Ovary (tissue), 3 donors: ENCODE measurements at regions not wholly inside any gene's neighbourhood (a gene's known extent, or its start where the extent isn't known, plus 50 kb on each side); places are given as distances from the start of the nearest gene placed in this dataset.

Source experiments
- EP300 ChIP-seq: sonication (generic); formaldehyde crosslinking; IDR thresholded peaks from one replicate; pipeline ENCODE4 v1.6.1; 2017; ENCODE audit warnings: antibody characterized with exemption
- POLR2A ChIP-seq: fragments of 450-650 bp; IDR thresholded peaks from one replicate; pipeline ENCODE4 v1.6.1; 2017; ENCODE audit warnings: antibody characterized with exemption, mild to moderate bottlenecking, moderate library complexity
- TF ChIP-seq, protein P1 (sequence below), 3 donors: fragments of 450-650 bp in 2 of 3; fragments of 200-600 bp in 1 of 3; IDR thresholded peaks; one replicate each; pipeline versions ENCODE4 v1.5.1 to v1.8.0; 2016 to 2022; ENCODE audit warnings: antibody characterized with exemption in 3 of 3, mild to moderate bottlenecking in 1 of 3
- donor health status: DM: no; HTN: no; CAD: no.

DNA sequence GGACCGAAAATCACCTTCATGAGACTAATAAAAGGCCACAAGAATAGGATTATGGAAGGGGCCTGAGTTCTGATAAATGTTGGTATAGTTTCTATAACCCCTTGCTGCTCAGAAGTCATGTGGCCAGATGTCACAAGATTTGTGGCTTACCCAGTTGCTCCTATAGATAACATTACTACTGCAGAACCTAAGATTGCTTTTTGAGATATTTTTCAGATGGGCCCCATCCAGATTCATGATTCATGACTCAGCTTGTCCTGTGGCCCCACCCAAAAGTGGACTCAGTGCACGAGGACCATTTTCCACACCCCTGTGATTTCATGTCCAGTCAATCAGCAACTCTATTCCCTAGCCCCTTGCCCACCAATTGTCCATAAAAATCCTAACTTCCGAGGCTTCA lies 209.0 kb downstream of the ACTR3B start:
- TF ChIP-seq, protein P1, sequence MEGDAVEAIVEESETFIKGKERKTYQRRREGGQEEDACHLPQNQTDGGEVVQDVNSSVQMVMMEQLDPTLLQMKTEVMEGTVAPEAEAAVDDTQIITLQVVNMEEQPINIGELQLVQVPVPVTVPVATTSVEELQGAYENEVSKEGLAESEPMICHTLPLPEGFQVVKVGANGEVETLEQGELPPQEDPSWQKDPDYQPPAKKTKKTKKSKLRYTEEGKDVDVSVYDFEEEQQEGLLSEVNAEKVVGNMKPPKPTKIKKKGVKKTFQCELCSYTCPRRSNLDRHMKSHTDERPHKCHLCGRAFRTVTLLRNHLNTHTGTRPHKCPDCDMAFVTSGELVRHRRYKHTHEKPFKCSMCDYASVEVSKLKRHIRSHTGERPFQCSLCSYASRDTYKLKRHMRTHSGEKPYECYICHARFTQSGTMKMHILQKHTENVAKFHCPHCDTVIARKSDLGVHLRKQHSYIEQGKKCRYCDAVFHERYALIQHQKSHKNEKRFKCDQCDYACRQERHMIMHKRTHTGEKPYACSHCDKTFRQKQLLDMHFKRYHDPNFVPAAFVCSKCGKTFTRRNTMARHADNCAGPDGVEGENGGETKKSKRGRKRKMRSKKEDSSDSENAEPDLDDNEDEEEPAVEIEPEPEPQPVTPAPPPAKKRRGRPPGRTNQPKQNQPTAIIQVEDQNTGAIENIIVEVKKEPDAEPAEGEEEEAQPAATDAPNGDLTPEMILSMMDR (IDR thresholded peaks at IDR 0.05) = no peak
- TF ChIP-seq POLR2A (no peak), EP300 (no peak)
